ENCODE measurements at regions not wholly inside any gene's neighbourhood (a gene's known extent, or its start where the extent isn't known, plus 50 kb on each side); places are given as distances from the start of the nearest gene placed in this dataset.
A peak's percentile ranks its signal among the peaks of the same experiment; 100 is the strongest.

DNA sequence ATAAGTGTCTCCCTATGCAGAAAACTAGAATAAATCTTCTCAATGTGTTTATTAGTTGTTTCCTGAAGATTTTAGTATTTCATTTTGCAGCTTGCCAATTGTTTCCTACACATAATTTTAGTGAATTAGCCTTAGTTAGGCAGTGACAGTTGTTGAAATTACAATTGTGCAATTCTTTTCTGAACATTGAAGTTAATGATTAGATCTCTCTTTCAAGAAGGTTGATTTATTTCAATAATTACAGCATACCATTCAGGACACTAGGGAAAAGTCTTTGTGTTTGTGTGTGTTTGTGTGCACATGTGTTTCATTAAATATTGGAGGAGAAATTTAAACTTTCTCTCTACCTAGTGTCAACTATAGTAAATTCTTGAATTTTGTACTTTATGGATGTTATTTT, 199.6 kb upstream of the MPDZ start:
- Histone ChIP-seq H3K27me3 (no peaks in the 10 kb centered on the region), H3K36me3 (no peaks in the 10 kb centered on the region), H3K4me3 (no peak overlapping the region), H3K4me1 (peaks cover 0 to 13% (median 0%) of the 10 kb centered on the region in 3 donors), H3K27ac (peak overlapping the region in 1 of 4 donors; percentile 18), H3K9me3 (peaks cover 0 to 16% (median 0%) of the 10 kb centered on the region in 3 donors)
- TF ChIP-seq, protein P1, sequence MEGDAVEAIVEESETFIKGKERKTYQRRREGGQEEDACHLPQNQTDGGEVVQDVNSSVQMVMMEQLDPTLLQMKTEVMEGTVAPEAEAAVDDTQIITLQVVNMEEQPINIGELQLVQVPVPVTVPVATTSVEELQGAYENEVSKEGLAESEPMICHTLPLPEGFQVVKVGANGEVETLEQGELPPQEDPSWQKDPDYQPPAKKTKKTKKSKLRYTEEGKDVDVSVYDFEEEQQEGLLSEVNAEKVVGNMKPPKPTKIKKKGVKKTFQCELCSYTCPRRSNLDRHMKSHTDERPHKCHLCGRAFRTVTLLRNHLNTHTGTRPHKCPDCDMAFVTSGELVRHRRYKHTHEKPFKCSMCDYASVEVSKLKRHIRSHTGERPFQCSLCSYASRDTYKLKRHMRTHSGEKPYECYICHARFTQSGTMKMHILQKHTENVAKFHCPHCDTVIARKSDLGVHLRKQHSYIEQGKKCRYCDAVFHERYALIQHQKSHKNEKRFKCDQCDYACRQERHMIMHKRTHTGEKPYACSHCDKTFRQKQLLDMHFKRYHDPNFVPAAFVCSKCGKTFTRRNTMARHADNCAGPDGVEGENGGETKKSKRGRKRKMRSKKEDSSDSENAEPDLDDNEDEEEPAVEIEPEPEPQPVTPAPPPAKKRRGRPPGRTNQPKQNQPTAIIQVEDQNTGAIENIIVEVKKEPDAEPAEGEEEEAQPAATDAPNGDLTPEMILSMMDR (IDR thresholded peaks at IDR 0.05): no peak
- TF ChIP-seq EP300 (IDR thresholded peaks at IDR 0.05) (no peak), POLR2A (IDR thresholded peaks at IDR 0.05) (no peak), POLR2AphosphoS5 (IDR thresholded peaks at IDR 0.05) (no peak)
- no peak for ATAC-seq

DNA sequence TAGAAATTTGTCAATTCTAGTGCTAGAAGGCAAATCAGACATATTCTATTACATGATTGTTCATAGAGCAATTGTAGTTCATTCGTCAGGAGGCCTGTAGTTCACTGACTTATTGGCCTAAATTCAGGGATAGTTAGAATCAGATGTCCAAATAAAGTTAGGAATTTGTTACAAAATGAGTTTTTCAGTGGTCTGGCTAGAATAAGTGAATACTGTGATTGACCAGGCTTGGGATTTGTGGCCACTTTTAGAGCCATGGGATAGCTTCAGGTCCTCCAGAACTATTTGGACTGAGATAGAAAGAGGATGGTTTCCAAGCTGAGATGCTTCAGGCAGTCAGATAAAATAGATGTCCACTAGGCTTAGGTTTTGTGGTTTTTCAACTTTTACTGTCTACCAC, 199.1 kb upstream of the MPDZ start:
- WGBS, 2 donors (ENCODE audit: low coverage in 1 of 2): 36 to 44% methylated on average over 1 of the region's 1 CpG
- H3K36me3 ChIP-seq: no peaks in the 10 kb centered on the region
- no peak for ATAC-seq
- TF ChIP-seq, protein P1 (IDR thresholded peaks at IDR 0.05): no peak
- TF ChIP-seq EP300 (IDR thresholded peaks at IDR 0.05): no peak
- TF ChIP-seq POLR2AphosphoS5 (IDR thresholded peaks at IDR 0.05): no peak
- TF ChIP-seq POLR2A (IDR thresholded peaks at IDR 0.05): no peak
- H3K4me1 ChIP-seq: peaks cover 0 to 9% (median 0%) of the 10 kb centered on the region in 3 donors
- peak overlapping the region in 1 of 4 donors; percentile 18 for H3K27ac ChIP-seq
- H3K27me3 ChIP-seq: no peaks in the 10 kb centered on the region
- no peak overlapping the region for H3K4me3 ChIP-seq
- peaks cover 0 to 16% (median 0%) of the 10 kb centered on the region in 3 donors for H3K9me3 ChIP-seq

DNA sequence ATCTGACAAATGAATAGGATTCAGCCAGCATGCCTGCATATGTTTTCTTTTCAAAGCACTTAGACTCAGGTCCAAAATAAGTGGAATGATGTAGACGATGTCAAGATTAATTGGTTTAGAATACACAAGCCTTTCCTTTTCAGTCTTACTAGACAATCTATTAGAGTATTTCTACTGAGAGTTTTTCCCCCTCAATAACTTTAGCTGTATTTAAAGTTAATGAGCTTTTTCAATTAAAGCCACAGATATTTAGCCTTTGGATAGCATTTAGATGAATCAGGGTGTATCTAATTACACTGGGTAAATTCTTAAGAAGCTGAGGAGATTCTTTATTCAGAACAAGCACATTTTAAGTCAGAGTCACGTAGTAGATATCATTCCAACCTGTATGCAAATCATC, 198.7 kb upstream of the MPDZ start:
- no peaks in the 10 kb centered on the region for H3K27me3 ChIP-seq
- peaks cover 0 to 16% (median 0%) of the 10 kb centered on the region in 3 donors for H3K9me3 ChIP-seq
- 37 to 58% methylated on average over 2 of the region's 2 CpGs for WGBS, 2 donors (ENCODE audit: low coverage in 1 of 2)
- no peak for ATAC-seq
- H3K4me1 ChIP-seq: peaks cover 0 to 9% (median 0%) of the 10 kb centered on the region in 3 donors
- H3K27ac ChIP-seq: peak overlapping the region in 1 of 4 donors; percentile 18
- TF ChIP-seq, protein P1 (IDR thresholded peaks at IDR 0.05): no peak
- H3K4me3 ChIP-seq: no peak overlapping the region
- H3K36me3 ChIP-seq: no peaks in the 10 kb centered on the region

- no peak for ATAC-seq
- TF ChIP-seq, protein P1 (IDR thresholded peaks at IDR 0.05): no peak
- TF ChIP-seq POLR2A (IDR thresholded peaks at IDR 0.05): no peak
- TF ChIP-seq EP300 (IDR thresholded peaks at IDR 0.05): no peak
- no peak for TF ChIP-seq POLR2AphosphoS5 (IDR thresholded peaks at IDR 0.05)
- WGBS, 2 donors (ENCODE audit: low coverage in 1 of 2): 81 to 84% methylated on average over 3 of the region's 3 CpGs
- Histone ChIP-seq H3K36me3 (no peaks in the 10 kb centered on the region), H3K27me3 (no peaks in the 10 kb centered on the region), H3K4me3 (no peak overlapping the region), H3K9me3 (peaks cover 0 to 16% (median 0%) of the 10 kb centered on the region in 3 donors), H3K4me1 (no peaks in the 10 kb centered on the region), H3K27ac (no peak overlapping the region)
These were observed 191.3 kb upstream of the MPDZ start for GRCh38 chr9:13470836-13471235.

GRCh38 chr9:13467157-13467556, 187.7 kb upstream of the MPDZ start:
- ATAC-seq: no peak
- Histone ChIP-seq H3K4me3 (no peak overlapping the region), H3K4me1 (no peaks in the 10 kb centered on the region), H3K36me3 (no peaks in the 10 kb centered on the region), H3K9me3 (no peaks in the 10 kb centered on the region), H3K27ac (no peak overlapping the region), H3K27me3 (no peaks in the 10 kb centered on the region)
- TF ChIP-seq, protein P1 (IDR thresholded peaks at IDR 0.05): no peak
- TF ChIP-seq POLR2A (IDR thresholded peaks at IDR 0.05) (no peak), EP300 (IDR thresholded peaks at IDR 0.05) (no peak), POLR2AphosphoS5 (IDR thresholded peaks at IDR 0.05) (no peak)
- 31 to 42% methylated on average over 2 of the region's 2 CpGs for WGBS, 2 donors (ENCODE audit: low coverage in 1 of 2)

Data from gastroesophageal sphincter (tissue), 4 donors.